OCI-LY1 (cell line): ENCODE measurements at regions not wholly inside any gene's neighbourhood (a gene's known extent, or its start where the extent isn't known, plus 50 kb on each side); places are given as distances from the start of the nearest gene placed in this dataset.
A peak's percentile ranks its signal among the peaks of the same experiment; 100 is the strongest.

Experiments used
- H2AFZ ChIP-seq: fragments of 200-600 bp; sonication (generic), shearing (Covaris generic); 2 replicates; pipeline ENCODE4 v1.6.0; 2014; ENCODE audit warnings: antibody characterized with exemption, mild to moderate bottlenecking, low read length
- H3F3A ChIP-seq: fragments of 200-600 bp; sonication (generic), shearing (Covaris generic); 2 replicates; pipeline ENCODE4 v1.6.0; 2014; ENCODE audit warnings: mild to moderate bottlenecking, antibody characterized with exemption, low read length, moderate library complexity; ENCODE audit not compliant: insufficient read depth
- H3K27ac ChIP-seq: fragments of 200-600 bp; sonication (generic); 2 replicates; pipeline ENCODE4 v1.5.1; 2014; ENCODE audit warnings: low read length, mixed run types, mild to moderate bottlenecking, low read depth; ENCODE audit not compliant: poor library complexity, severe bottlenecking
- H3K27me3 ChIP-seq: fragments of 200-600 bp; sonication (generic); 2 replicates; pipeline ENCODE4 v1.6.0; 2014; ENCODE audit warnings: antibody characterized with exemption, mild to moderate bottlenecking, low read length, moderate library complexity; ENCODE audit not compliant: insufficient read depth
- H3K36me3 ChIP-seq: fragments of 200-600 bp; sonication (generic); 2 replicates; pipeline ENCODE4 v1.6.1; 2014; ENCODE audit warnings: mild to moderate bottlenecking, antibody characterized with exemption, low read length, moderate library complexity, mixed read lengths; ENCODE audit not compliant: insufficient read depth
- H3K4me1 ChIP-seq: fragments of 200-600 bp; sonication (generic); 2 replicates; pipeline ENCODE4 v1.5.1; 2014; ENCODE audit warnings: mild to moderate bottlenecking, low read length, moderate library complexity; ENCODE audit not compliant: insufficient read depth, severe bottlenecking
- H3K4me2 ChIP-seq: fragments of 200-600 bp; sonication (generic), shearing (Covaris generic); 2 replicates; pipeline ENCODE4 v1.6.1; 2014; ENCODE audit warnings: low read length
- H3K4me3 ChIP-seq: fragments of 200-600 bp; sonication (generic); 2 replicates; pipeline ENCODE4 v1.5.1; 2014; ENCODE audit warnings: low read length, low read depth, mild to moderate bottlenecking, mixed read lengths; ENCODE audit not compliant: poor library complexity, severe bottlenecking
- H3K79me2 ChIP-seq: fragments of 200-600 bp; shearing (Covaris generic); 2 replicates; pipeline ENCODE4 v1.6.1; 2016; ENCODE audit warnings: mixed run types, low read length, mixed read lengths; ENCODE audit not compliant: insufficient read depth
- H3K9ac ChIP-seq: fragments of 200-600 bp; sonication (generic), shearing (Covaris generic); 2 replicates; pipeline ENCODE4 v1.6.1; 2014; ENCODE audit warnings: mild to moderate bottlenecking, low read length, mixed read lengths
- H3K9me2 ChIP-seq: fragments of 200-600 bp; sonication (generic), shearing (Covaris generic); 2 replicates; pipeline ENCODE4 v1.6.1; 2014; ENCODE audit warnings: low read depth, mild to moderate bottlenecking, low read length, mixed read lengths
- H3K9me3 ChIP-seq: fragments of 200-600 bp; shearing (Covaris generic); 2 replicates; pipeline ENCODE4 v1.6.1; 2014; ENCODE audit warnings: low read length, mixed read lengths
- H4K20me1 ChIP-seq: fragments of 200-600 bp; sonication (generic), shearing (Covaris generic); 2 replicates; pipeline ENCODE4 v1.6.0; 2016; ENCODE audit warnings: mild to moderate bottlenecking, low read length; ENCODE audit not compliant: insufficient read depth
- EZH2 ChIP-seq: fragments of 200-600 bp; sonication (generic), shearing (Covaris generic); IDR thresholded peaks from 2 replicates; pipeline ENCODE4 v1.8.0; 2017; ENCODE audit warnings: borderline replicate concordance, mixed run types, mild to moderate bottlenecking, antibody characterized with exemption, low read length, moderate library complexity, mixed read lengths
- TF ChIP-seq, protein P1 (sequence below): fragments of 200-600 bp; sonication (generic), shearing (Covaris generic); IDR thresholded peaks from 2 replicates; pipeline ENCODE4 v1.5.1; 2017; ENCODE audit warnings: mild to moderate bottlenecking, antibody characterized with exemption, low read length, moderate library complexity, mixed read lengths

- Histone ChIP-seq H3K9me3 (no peaks in the 10 kb centered on the region), H3K27ac (no peak overlapping the region), H3K9ac (no peak overlapping the region), H3K9me2 (no peaks in the 10 kb centered on the region), H3K79me2 (no peaks in the 10 kb centered on the region), H3K27me3 (no peaks in the 10 kb centered on the region), H3K4me3 (no peak overlapping the region), H3K4me2 (no peak overlapping the region), H3F3A (no peaks in the 10 kb centered on the region), H2AFZ (no peak overlapping the region), H3K4me1 (peaks cover 3% of the 10 kb centered on the region), H4K20me1 (no peaks in the 10 kb centered on the region), H3K36me3 (no peaks in the 10 kb centered on the region)
- TF ChIP-seq EZH2, result no peak
- TF ChIP-seq, protein P1, sequence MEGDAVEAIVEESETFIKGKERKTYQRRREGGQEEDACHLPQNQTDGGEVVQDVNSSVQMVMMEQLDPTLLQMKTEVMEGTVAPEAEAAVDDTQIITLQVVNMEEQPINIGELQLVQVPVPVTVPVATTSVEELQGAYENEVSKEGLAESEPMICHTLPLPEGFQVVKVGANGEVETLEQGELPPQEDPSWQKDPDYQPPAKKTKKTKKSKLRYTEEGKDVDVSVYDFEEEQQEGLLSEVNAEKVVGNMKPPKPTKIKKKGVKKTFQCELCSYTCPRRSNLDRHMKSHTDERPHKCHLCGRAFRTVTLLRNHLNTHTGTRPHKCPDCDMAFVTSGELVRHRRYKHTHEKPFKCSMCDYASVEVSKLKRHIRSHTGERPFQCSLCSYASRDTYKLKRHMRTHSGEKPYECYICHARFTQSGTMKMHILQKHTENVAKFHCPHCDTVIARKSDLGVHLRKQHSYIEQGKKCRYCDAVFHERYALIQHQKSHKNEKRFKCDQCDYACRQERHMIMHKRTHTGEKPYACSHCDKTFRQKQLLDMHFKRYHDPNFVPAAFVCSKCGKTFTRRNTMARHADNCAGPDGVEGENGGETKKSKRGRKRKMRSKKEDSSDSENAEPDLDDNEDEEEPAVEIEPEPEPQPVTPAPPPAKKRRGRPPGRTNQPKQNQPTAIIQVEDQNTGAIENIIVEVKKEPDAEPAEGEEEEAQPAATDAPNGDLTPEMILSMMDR, result no peak
These were observed 159.8 kb downstream of the CYSLTR2 start for GRCh38 chr13:48813518-48813917.

- H3K4me1 ChIP-seq, result peaks cover 3% of the 10 kb centered on the region
- no peak overlapping the region for H3K27ac ChIP-seq
- no peak overlapping the region for H2AFZ ChIP-seq
- no peak overlapping the region for H3K4me3 ChIP-seq
- H3K79me2 ChIP-seq, result no peaks in the 10 kb centered on the region
- H3K36me3 ChIP-seq, result no peaks in the 10 kb centered on the region
- H3K4me2 ChIP-seq, result peak overlapping the region; percentile 37; the same call in 1 of the 2 replicates
- no peaks in the 10 kb centered on the region for H3K27me3 ChIP-seq
- no peak overlapping the region for H3K9ac ChIP-seq
- TF ChIP-seq EZH2, result no peak
- TF ChIP-seq, protein P1, result no peak
- H3K9me3 ChIP-seq, result no peaks in the 10 kb centered on the region
- H3F3A ChIP-seq, result no peaks in the 10 kb centered on the region
- no peaks in the 10 kb centered on the region for H4K20me1 ChIP-seq
- no peaks in the 10 kb centered on the region for H3K9me2 ChIP-seq
These were observed 159.0 kb upstream of the FNDC3A start for GRCh38 chr13:48816700-48817099.

- TF ChIP-seq EZH2, result no peak
- TF ChIP-seq, protein P1, result no peak
- Histone ChIP-seq H3K9me3 (no peaks in the 10 kb centered on the region), H3K79me2 (no peaks in the 10 kb centered on the region), H3F3A (no peaks in the 10 kb centered on the region), H2AFZ (no peak overlapping the region), H3K4me2 (peak overlapping the region; percentile 37; the same call in 1 of the 2 replicates), H3K4me3 (no peak overlapping the region), H3K27me3 (no peaks in the 10 kb centered on the region), H3K9me2 (no peaks in the 10 kb centered on the region), H3K4me1 (peaks cover 3% of the 10 kb centered on the region), H3K27ac (no peak overlapping the region), H4K20me1 (no peaks in the 10 kb centered on the region), H3K9ac (no peak overlapping the region), H3K36me3 (no peaks in the 10 kb centered on the region)
These were observed 158.4 kb upstream of the FNDC3A start for GRCh38 chr13:48817166-48817802.
